ENCODE measurements at regions not wholly inside any gene's neighbourhood (a gene's known extent, or its start where the extent isn't known, plus 50 kb on each side); places are given as distances from the start of the nearest gene placed in this dataset.
"Not testable (repeated sequence)": the region's sequence is repeated elsewhere in the genome, so short reads cannot be mapped to it uniquely, and the experiment has no call there.

DNA sequence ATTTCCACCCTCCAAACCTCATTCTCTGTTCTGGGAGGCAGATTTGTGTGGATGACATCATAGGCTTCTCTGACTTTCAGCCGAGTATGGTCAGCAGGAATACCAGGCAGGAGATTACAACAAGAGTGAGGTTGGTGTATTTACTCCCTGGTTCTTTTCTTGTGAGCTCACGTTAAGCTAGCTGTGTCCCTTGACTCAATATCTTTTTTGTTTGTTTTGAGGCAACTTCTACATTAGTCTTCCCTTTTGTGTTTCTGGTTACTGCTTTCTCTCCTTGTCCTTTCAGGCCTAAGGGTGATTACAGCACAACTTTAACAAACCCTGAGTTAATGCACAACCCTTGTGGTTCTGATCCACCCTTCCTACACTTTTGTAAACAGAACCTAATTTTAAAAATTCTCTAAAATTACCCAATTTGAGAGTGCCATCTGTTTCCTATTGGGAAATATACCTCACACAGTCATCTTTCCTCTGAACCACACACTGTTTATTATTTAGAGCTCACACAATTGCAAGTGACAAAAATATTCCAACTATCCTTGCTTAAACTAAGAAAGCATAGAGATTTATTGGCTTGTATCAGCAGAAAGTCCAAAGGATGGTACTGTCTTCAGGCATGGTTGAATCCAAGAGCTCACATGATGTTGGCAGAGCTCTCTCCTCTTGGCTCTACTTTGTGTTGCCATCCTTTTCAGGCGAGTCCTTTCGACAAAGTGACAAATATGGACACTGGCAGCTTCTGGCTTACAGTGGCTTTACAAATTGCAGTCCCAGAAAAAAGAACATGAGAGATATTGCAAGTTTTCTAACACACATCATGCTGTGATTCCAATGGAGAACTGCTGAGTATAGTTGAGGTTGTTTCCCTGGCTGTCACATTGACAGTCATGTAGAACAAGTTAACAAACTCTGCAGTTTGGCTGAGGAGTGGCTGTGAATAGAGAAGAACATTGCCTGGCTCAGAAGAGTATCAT is 150.5 kb upstream of the DDIT4L start:
- no peak for DNase-seq

DNA sequence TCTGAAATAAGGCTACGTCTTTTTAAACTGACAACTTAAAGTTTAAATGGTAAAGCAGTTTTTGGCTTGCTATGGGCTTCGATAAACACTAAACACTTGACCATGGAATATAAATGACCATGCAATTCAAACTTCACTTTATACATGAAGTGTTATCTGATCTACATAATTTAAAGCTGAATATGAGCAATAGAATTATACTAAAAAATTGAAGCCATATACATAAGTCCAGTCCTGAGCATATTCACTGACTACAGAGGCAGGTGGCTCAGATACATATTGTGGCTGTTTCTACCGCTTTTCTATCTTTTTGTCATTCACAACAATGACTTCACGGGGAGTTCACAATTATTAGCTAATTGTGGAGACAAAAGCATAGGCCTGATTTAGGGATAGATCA is 149.6 kb upstream of the DDIT4L start:
- no peak for DNase-seq

DNA sequence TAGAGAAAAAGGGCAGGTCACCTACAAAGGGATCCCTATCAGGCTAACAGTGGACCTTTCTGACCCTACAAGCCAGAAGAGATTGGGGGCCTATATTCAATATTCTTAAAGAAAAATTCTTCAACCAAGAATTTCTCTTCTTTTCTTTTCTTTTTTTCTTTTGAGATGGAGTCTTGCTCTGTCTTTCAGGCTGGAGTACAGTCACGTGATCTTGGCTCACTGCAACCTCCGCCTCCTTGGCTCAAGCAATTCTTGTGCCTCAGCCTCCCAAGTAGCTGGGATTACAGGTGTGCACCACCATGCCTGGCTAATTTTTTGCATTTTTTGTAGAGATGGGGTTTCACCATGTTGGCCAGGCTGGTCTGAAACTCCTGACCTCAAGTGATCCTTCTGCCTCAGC is 143.2 kb upstream of the DDIT4L start:
- not testable (repeated sequence) for DNase-seq

DNA sequence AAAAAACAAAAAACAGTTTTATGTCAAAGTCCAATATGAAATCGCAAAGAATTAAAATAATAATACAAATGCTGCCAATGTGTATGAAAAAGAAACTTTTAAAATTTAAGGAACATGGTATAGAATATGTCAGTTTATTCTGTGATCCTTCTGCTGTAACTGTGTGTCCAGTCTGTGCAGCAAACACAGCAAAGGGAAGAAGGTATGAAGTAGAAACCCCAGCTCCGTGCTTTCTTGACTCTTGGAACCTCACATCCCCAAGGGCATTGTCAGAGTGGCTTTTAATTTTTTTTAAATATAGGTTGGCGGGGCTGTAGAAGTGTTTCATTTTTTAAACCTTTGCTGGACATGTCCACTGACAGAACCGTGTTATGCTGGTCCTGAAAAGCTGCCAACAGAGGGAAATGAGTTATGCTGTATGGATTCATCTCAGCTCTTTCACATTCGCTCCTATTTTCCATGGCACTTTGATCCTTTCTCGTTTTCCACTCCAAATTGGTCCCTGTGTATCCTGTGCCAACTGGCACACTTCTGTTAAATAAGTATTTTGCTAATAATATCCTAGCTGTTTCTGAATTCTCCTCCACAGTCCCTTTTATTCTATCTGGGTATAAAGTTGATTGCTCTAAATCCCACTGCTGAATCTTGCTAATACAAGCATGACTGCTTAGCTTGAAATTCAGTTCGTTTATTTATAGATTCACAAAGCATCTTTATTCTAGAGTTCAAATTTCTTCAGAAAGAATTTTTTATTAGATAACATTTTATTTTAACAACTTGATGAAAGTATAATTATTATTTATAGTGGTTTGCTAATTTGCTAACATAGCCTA is 127.0 kb upstream of the DDIT4L start:
- no peak for DNase-seq

DNA sequence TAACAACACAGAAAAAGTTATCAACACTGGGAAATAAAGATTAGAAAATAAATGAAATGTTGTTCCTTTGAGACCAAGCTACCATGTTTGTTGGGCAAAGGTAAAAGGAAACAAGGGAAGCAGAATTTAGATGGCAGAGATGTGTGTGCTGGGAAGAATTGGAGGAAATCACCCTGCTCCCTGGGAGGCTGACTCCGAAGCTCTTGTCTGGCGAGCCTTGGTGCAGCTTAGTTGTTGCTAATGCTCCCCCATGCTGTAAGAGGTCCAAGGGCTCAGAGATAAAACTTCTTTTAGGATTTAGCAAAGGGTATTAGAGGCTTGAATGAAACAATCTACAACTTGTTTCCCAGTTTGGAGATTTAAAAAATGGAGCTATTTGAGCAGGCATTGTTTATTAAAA is 123.8 kb upstream of the DDIT4L start:
- DNase-seq, result no peak

DNA sequence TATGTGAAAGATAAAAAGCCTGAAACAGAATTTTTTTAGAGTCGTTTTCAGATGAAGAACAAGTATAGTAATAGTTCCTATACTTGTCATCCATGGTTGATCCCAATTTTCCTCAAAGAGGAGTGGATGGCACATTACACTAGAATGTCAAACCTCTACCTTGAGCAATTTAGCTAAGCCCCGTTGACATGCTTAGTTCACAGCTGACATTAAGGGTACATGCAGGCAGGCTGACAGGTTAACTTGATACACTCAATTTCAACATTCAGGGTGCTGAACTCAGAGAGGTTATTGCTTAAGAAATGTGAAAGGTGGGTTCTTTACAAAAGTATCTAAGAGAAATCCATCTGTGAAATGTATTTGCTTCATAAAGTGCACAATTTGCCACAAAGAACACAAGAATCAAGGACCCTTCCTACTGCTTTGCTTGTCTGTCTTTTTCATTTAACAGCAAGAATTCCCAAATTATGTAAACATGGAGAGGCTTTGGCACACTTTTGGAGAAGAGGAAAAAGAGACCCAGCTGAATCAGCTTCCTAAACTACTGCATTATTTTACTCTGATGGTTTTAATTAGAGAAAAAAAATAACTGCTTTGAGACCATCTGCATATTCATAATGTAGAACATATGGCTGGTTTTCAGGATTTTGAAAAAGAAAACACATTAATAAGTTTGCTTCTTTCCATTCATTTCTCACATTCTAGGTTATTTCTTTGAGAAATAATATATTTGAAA is 122.5 kb upstream of the DDIT4L start:
- DNase-seq, result no peak

DNA sequence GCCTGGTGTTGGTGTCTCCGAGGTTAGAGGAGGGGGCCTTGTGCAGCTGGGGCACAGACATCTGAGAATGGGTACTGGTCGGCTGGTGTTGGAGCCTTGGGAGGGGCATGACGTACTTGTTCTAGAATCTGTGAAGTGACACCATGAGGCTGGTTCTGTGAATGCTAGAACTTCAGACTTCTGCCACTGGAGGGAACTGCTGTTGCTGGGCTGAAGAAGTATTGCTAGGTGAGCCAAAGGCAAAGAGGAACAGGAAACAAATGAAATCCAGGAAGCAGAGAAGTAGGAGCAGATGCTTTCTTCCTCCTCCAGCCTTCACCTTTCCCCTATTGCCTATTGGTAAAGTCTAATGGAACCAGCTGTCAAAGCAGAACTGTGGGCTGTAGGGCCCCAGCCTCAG is 120.9 kb upstream of the DDIT4L start:
- no peak for DNase-seq

DNA sequence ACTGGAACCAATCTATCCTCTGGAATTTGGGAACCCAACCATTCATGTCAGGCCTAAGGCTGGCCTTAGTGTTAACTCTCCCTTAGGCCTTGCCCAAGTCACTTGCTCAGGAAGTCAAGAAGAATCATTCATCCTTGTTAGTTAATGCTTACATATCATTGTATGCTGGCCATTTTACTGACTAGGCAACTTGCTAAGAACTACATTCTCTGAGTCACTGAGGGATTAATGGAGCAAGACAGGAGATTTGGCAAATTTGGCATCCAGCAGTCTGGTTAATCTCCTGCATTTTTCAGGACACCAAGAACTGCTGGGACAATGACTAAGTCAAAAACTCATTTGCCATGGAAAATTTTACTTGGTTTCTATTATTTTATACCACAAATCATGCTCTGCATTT is 115.8 kb upstream of the DDIT4L start:
- DNase-seq, result no peak

DNA sequence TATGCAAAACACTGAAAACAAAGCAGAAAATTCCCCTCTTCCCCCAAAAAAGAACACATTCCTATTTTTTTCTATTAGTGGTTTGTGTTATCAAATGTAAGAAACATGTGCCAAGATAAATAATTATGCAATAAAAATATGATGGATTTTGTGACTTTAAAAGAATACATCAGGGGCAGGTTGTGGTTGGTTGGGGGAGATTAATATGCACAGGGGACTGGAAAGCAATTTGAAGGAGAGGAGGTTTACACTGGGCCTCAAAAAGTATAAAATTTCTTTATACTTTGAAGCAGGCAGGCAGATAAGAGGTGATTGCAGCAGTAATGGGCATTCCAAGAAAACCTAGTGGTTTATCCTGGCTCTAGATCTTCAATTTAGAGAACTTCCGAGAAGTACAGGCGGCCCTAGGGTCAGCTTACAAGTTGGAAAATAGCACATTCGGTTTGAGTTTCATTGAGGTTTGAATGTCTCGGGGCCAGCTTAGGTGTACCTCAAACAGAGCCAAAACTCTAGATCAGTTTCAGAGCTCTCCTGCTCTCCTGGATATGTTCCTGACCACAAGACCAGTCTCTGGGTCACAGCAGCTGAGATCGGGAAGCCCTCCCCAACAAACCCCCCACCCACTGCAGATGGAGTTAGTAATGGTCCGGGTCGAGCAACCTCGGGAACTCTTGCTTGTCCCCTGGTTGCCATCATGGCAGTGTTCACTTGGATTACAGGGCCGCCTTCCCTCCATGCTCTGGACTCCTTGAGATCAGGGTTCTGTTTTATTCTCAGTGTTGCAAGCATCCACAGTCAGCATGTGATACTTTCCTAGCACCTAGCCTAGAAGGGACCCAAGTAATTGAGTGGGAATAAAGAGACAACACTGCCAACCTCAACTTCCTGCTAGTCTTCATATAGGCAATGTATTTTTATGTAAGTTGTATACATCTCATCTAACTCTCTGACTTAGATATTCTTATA is 112.1 kb upstream of the DDIT4L start:
- no peak for DNase-seq

DNA sequence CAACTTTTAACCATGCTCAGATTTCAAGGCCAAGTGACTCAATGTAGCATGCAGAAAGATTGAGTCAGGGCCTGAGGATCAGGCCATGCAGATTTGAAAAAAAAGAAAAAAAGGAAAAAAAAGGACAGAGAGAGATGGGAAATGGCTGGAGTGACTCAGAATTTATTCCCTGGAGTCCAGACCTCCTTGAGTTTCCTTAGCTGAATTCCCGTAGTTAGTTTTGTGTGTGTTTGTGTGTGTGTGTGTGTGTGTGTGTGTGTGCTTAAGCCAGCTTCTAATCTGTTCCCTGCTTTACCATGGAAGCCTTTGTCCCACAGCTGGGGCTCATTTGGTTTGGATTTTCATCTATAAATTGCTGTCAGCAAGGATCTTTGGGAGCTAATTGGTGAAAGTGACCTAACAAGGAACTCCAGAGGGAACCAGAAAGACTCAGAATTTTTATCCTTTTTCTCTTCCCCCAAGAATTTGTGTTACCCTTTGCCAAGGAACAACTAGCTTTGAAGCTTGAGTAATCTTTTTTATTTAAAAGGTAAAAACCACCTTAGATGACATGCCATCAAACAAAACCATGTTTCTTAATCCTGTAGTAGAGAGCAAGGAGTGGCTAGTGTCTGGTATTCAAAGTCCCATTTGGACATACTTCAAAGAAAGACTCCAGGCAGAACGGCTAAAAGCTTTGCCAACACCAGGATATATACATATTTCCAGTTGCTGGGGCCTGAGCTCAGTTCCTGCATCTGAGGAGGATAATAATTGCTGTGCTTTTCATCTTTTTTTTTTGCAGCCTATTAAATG is 109.0 kb upstream of the DDIT4L start:
- peak; percentile 14 for DNase-seq

DNA sequence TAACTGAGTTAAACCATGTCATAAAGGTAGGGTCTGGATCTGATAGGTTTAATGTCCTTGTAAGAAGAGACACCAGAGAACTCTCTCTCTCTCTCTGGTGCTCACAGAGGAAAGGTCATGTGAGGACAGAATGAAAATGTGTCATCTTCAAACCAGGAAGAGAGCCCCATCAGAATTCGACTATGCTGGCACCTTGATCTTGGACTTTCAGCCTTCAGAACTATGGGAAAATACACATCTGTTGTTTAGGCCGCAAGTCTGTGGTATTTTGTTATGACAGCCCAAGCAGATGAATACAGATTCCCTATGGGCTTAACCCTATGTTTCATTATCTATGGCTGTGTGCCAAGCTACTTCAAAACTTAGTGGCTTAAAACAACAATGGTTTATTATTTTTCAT is 105.5 kb upstream of the DDIT4L start:
- no peak for DNase-seq

DNA sequence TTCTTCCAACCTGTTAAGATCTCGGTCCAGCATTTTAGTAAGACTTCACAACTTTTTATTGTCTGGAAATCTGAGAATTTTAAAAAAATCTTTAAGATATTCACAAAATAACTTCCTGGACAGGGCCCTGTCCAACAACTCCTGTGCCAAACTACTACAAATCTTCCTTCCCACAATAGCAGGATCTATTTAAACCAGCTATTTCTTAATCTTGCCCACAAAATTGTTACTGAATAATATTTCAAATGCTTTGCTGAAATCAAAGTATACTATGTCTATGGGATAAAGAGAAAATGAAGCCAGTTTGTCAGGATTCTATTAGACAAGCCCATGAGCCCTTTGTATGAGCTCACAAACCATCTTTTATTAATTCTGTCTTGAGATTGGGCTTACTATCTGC is 104.1 kb upstream of the DDIT4L start:
- DNase-seq, result no peak

DNA sequence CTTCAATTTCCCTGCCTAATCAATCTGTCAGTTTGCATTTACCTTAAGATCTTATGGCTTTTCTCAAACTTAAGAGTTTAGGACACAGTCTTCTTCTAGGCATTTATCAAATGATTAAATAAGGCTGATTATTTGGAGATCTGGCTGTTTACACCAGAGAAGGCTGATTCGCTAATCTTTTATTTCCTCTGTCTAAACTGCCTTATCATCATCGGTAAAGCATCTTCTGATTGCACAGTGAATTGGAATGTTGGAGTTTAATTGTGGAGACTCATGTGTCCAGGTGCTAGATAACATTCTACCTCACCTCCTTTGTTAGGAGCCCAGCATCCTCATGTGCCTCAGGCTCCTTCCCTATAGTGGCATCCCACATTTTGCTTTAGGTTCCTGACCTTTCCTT is 100.3 kb upstream of the DDIT4L start:
- no peak for DNase-seq

DNA sequence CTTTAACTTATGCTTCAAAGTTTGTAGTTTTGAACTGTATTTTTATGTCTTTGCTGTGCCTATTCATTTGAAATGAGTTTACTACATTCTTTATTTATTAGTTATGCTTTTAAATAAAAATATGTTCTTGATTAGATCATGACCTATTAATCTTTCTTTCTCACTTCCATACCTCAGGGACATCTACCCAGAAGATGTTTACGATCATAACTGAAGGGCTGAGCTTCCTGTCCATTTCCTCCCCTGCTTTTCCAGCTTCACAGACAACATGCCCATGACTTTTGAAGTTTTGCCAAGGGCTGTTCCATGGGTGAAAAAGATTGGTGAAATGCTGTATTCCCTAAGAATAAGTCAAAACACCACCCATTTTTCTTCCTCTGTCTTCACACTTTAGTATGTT is 99.7 kb upstream of the DDIT4L start:
- DNase-seq, result no peak

DNA sequence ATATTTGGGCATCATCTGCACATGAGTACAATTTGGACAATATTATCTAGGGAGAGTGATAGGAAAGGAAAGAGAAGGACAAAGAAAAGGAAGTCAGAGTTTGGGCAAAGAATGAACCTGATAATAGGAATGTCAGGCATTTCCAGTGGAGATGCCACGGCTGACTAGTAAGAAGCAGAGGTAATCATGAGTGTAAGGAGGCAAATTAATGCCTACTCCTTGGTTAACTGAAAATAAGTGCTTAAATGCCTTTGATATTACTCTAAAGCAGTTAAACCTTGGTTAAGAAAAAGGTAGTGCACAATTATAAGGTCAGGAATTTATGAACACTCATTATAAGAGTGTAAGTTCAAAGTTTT is 99.2 kb upstream of the DDIT4L start:
- DNase-seq, result no peak

DNA sequence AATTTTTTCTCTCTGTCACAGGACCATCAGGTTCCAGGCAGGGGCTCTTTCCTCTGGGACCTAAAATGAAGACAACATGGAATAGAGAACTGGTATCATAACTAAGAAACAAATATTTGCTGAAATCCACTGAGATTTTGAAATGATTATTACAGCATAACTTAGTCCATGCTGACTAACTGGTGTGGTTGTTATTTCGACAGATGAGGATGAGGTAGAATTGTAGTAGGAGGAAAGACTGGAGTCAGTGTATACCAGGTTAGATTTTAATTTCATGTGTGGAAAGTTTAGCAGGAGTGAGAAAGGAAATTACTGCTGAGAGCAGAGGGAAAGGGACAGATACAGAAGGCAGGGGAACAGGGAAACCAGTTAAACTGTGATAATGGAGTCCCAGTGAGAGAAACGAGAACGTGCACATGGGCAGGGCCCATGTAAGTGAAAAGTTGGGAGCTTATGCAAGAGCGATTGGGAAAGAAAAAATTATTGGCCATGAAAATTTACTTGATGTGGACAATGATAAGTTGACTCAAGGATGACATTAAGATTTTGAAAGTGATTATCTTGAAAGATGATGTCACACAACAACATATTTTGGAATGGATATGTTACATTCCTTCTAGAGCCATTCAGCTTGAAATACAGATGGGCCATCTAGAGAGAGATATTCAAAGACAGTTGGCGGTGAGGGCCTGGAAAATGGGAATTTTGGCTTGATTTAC is 98.7 kb upstream of the DDIT4L start:
- DNase-seq, result no peak

DNA sequence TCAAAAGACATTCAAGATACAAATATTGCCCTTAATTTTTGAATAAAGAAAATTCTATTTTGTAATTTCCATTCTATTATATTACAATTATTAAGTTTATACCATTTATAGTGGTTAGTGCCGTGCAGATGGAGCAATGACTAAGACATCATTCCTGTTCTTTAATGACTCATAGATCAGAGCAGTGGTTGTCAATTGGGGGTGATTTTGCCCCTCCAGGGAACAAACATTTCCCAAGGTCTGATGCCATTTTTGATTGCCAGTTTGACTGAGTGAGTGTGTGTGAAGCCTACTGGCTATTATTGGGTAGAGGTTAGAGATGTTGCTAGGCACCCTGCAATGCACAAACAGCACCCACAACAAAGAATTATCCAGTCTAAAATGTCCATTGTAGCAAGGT is 97.9 kb upstream of the DDIT4L start:
- DNase-seq, result no peak

DNA sequence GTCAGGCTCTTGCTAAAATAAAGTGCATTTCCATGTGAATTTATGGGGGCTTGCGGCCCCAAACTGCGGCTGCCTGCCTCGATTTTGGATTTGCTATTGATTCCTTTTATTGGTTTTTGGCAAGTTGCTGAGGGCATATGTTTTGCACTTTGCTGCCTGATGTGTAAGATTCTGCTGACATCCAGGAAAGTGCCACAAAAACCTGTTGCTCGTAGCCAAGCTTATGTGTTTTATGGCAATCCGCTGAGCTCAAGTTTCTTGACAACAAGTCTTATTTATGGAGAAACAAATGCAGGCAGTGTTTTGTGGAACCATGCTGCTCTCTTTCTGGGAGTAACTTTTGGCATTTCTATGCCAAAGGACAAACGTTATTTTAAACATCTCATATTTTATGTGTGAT is 97.3 kb upstream of the DDIT4L start:
- no peak for DNase-seq

DNA sequence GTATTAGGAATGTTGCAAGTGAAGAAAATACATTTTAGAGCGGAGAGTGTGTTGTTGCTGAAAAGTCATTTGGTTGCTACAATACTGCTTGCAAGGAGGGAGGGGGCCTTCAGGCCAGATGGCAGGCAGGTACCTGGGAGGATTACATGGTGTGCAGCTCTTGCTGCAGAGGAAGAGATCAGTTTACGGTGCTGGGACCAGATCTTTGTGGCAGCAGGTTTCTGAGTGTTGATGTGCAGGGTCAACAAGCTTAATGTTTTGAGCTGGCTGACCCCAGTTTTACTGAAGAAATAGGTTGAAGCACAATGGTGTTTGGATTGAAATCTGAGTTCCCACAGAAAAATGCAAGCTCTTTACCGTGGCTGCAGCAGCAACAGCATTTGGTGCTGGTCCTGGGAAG is 96.4 kb upstream of the DDIT4L start:
- DNase-seq, result no peak

DNA sequence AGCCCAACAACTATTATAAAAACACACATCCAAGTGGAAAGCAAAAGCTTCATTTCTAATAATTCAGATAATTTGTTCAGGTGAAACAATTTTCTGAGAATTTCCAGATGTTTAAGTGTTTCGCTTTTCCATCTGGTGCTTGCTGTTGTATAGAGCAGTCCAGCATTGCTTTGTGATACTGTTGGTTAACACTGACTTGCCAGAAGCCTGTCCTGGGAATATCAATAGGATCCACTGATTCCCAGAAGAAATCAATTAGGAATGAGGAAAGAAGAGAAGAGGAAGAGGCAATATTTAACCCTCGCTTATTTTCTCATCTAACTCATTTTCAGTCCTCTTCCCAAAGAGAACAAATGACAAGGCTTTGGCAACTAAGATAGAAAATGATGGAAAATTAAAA is 94.9 kb upstream of the DDIT4L start:
- no peak for DNase-seq
